ENCODE measurements at regions not wholly inside any gene's neighbourhood (a gene's known extent, or its start where the extent isn't known, plus 50 kb on each side); places are given as distances from the start of the nearest gene placed in this dataset.

DNA sequence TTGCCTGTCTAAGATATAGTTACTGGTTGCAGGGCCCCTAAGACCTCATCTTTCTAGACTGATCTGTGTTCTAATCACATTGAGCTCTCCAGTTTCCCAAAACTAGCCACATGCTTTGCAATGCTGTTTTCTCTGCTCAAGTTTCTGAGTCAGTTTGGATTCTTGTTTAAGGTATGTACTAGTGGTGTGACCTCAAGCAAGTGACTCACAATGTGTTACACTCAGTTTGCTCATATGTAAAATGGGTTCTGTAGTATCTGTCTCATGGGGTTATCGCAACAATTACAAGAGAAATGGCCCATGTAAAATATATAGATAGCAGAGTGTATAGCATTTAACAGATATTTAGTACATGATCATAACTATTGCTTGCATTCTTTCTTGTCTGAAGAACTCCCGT, 153.1 kb upstream of the ELL2 start:
- DNase-seq (ENCODE audit: low read depth in 1 of 2, low spot score in 1 of 2): no peak
- H3K27ac ChIP-seq (replicated peaks): no peak overlapping the region
- no peak for TF ChIP-seq POLR2AphosphoS5 (IDR thresholded peaks at IDR 0.05; ENCODE audit: low read depth)
- no peak overlapping the region for H3K4me3 ChIP-seq (replicated peaks; ENCODE audit: insufficient read depth, low read length)
- no peaks in the 10 kb centered on the region for H3K27me3 ChIP-seq (ENCODE audit: insufficient read depth, poor library complexity, severe bottlenecking)

DNA sequence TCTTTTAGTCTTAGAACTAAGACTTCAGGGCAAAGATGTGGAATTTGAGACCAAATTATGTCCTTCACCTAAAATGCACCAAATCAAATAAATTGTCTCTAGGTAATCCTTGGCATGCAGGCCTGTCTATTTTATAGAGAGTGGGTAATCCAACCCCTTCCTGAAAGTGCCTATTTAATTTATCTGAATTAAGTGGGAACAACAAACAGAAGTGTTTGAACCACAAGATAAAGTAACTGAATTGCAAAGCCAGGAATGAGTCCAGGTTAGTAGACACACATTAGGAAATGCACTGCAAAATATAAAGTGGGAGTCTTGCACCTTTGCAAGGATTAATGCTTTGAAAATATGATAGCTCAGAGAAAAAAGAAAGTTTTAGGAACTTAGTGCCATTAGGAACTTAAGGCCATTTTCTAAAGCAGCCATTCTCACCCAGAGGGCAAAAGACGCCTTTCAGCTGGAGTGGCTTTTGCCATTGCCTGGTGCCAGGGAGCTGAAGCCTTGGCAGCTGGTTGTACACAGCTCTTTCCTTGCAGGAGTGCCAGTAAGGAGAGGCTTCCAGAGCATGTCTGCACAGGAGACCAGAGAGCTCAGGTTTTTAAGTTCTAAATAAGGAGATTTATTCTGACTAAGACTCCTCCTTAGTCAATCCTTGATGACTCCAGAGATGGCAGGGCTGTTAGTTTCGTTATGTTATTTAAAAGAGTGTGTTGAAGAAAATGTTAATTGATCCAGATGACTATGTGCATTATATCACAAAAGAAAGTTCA, 151.7 kb upstream of the ELL2 start:
- no peaks in the 10 kb centered on the region for H3K27me3 ChIP-seq (ENCODE audit: insufficient read depth, poor library complexity, severe bottlenecking)
- no peak overlapping the region for H3K27ac ChIP-seq (replicated peaks)
- H3K4me3 ChIP-seq (replicated peaks; ENCODE audit: insufficient read depth, low read length): no peak overlapping the region
- no peak for DNase-seq (ENCODE audit: low read depth in 1 of 2, low spot score in 1 of 2)
- TF ChIP-seq GABPA (IDR thresholded peaks at IDR 0.05; ENCODE audit: low read depth): no peak
- TF ChIP-seq, protein P1, sequence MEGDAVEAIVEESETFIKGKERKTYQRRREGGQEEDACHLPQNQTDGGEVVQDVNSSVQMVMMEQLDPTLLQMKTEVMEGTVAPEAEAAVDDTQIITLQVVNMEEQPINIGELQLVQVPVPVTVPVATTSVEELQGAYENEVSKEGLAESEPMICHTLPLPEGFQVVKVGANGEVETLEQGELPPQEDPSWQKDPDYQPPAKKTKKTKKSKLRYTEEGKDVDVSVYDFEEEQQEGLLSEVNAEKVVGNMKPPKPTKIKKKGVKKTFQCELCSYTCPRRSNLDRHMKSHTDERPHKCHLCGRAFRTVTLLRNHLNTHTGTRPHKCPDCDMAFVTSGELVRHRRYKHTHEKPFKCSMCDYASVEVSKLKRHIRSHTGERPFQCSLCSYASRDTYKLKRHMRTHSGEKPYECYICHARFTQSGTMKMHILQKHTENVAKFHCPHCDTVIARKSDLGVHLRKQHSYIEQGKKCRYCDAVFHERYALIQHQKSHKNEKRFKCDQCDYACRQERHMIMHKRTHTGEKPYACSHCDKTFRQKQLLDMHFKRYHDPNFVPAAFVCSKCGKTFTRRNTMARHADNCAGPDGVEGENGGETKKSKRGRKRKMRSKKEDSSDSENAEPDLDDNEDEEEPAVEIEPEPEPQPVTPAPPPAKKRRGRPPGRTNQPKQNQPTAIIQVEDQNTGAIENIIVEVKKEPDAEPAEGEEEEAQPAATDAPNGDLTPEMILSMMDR (IDR thresholded peaks at IDR 0.05; ENCODE audit: insufficient read depth, low read length): no peak
- TF ChIP-seq, protein P2, sequence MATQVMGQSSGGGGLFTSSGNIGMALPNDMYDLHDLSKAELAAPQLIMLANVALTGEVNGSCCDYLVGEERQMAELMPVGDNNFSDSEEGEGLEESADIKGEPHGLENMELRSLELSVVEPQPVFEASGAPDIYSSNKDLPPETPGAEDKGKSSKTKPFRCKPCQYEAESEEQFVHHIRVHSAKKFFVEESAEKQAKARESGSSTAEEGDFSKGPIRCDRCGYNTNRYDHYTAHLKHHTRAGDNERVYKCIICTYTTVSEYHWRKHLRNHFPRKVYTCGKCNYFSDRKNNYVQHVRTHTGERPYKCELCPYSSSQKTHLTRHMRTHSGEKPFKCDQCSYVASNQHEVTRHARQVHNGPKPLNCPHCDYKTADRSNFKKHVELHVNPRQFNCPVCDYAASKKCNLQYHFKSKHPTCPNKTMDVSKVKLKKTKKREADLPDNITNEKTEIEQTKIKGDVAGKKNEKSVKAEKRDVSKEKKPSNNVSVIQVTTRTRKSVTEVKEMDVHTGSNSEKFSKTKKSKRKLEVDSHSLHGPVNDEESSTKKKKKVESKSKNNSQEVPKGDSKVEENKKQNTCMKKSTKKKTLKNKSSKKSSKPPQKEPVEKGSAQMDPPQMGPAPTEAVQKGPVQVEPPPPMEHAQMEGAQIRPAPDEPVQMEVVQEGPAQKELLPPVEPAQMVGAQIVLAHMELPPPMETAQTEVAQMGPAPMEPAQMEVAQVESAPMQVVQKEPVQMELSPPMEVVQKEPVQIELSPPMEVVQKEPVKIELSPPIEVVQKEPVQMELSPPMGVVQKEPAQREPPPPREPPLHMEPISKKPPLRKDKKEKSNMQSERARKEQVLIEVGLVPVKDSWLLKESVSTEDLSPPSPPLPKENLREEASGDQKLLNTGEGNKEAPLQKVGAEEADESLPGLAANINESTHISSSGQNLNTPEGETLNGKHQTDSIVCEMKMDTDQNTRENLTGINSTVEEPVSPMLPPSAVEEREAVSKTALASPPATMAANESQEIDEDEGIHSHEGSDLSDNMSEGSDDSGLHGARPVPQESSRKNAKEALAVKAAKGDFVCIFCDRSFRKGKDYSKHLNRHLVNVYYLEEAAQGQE (IDR thresholded peaks at IDR 0.05; ENCODE audit: insufficient replicate concordance, low read depth): no peak
- no peak for TF ChIP-seq SPI1 (IDR thresholded peaks at IDR 0.05; ENCODE audit: borderline replicate concordance, low read depth)
- TF ChIP-seq POLR2AphosphoS5 (IDR thresholded peaks at IDR 0.05; ENCODE audit: low read depth): no peak

DNA sequence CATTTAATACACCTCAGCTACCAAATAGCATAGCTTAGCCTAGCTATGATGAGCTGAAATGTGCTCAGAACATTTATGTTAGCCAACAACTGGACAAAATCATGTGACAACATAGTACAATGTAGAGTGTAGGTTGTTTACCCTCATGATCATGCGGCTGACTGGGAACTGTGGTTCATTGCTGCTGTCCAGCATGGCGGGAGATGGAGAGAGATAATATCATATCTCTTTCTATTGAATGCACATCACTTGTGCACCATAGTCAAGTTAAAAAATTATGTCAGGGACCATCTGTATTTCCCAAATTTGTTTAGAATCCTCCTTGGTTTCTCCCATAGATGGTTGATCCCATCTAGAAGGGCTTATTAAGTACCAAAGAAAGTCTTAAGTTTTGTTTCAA, 151.1 kb upstream of the ELL2 start:
- TF ChIP-seq SPI1 (IDR thresholded peaks at IDR 0.05; ENCODE audit: borderline replicate concordance, low read depth): no peak
- TF ChIP-seq, protein P1 (IDR thresholded peaks at IDR 0.05; ENCODE audit: insufficient read depth, low read length): no peak
- TF ChIP-seq, protein P2 (IDR thresholded peaks at IDR 0.05; ENCODE audit: insufficient replicate concordance, low read depth): peak; percentile 59
- TF ChIP-seq GABPA (IDR thresholded peaks at IDR 0.05; ENCODE audit: low read depth): no peak
- no peak for TF ChIP-seq POLR2AphosphoS5 (IDR thresholded peaks at IDR 0.05; ENCODE audit: low read depth)
- no peak overlapping the region for H3K27ac ChIP-seq (replicated peaks)
- no peak overlapping the region for H3K4me3 ChIP-seq (replicated peaks; ENCODE audit: insufficient read depth, low read length)
- no peak for DNase-seq (ENCODE audit: low read depth in 1 of 2, low spot score in 1 of 2)
- no peaks in the 10 kb centered on the region for H3K27me3 ChIP-seq (ENCODE audit: insufficient read depth, poor library complexity, severe bottlenecking)

DNA sequence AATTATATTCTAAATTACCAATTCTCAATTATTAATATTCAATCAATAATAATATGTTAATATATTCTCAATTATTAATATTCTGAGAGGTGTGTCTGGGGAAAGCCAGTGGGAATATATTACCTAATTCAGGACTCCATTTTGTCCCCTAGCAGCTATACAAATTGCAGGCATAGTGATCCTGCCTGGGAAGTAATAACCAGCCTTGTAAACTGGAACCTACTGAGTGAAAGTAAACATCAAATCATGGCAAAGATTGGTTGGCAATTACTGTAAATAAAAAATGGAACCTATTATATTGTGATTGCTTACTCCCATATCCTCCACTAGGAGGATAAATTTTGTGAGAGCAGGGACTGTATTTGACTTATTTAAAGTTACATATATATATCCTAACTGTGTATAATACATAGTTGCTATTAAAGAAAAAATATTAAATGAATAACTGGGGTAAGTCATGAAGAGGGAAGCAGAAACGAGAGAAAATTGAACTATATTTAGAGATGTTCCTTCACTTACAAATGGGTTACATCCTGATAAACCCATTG, 150.5 kb upstream of the ELL2 start:
- TF ChIP-seq GABPA (IDR thresholded peaks at IDR 0.05; ENCODE audit: low read depth) (no peak), POLR2AphosphoS5 (IDR thresholded peaks at IDR 0.05; ENCODE audit: low read depth) (no peak)
- no peak overlapping the region for H3K27ac ChIP-seq (replicated peaks)
- H3K27me3 ChIP-seq (ENCODE audit: insufficient read depth, poor library complexity, severe bottlenecking): no peaks in the 10 kb centered on the region
- DNase-seq (ENCODE audit: low read depth in 1 of 2, low spot score in 1 of 2): no peak
- H3K4me3 ChIP-seq (replicated peaks; ENCODE audit: insufficient read depth, low read length): no peak overlapping the region
